ENCODE measurements at regions not wholly inside any gene's neighbourhood (a gene's known extent, or its start where the extent isn't known, plus 50 kb on each side); places are given as distances from the start of the nearest gene placed in this dataset.
"Not testable (repeated sequence)": the region's sequence is repeated elsewhere in the genome, so short reads cannot be mapped to it uniquely, and the experiment has no call there.

DNA sequence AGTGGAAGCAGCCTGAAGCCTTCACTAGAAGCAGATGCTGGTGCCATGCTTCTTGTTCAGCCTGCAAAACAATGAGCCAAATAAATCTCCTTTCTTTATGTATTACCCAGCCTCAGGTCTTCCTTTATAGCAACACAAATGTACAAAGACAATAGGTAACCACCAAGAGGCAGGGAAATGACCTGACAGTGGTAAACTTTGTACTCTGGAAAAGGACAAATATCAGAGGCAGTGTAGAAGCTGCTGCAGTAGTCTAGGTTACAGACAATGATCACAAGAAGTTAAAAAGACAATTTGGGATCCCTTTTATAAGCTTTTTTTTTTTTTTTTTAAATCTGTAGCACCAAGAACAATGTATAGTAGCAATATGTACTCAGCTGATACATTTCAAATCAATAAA, 76.7 kb upstream of the POMZP3 start:
- H3K4me1 ChIP-seq (ENCODE audit: control insufficient read depth in 2 of 2, insufficient read depth in 2 of 2, low read length in 2 of 2); H3K27me3 ChIP-seq (ENCODE audit: control insufficient read depth in 2 of 2, insufficient read depth in 2 of 2, low read length in 2 of 2); ATAC-seq; H3K27ac ChIP-seq (ENCODE audit: low read depth, low read length); H3K4me3 ChIP-seq (ENCODE audit: low read length); H3K4me1 Mint-ChIP-seq; DNase-seq; H3K9me3 ChIP-seq (ENCODE audit: control insufficient read depth in 2 of 3, low read length in 3 of 3); H3K9me3 Mint-ChIP-seq; intact Hi-C loops (cut with micrococcal nuclease); CTCF ChIA-PET; POLR2A ChIA-PET; H3K36me3 ChIP-seq (ENCODE audit: control insufficient read depth in 2 of 3, insufficient read depth in 3 of 3, low read length in 3 of 3); H3K27ac Mint-ChIP-seq; H3K4me3 Mint-ChIP-seq; H3K36me3 Mint-ChIP-seq: not testable (repeated sequence)
- H3K27me3 Mint-ChIP-seq, result peaks cover 0 to 10% (median 6%) of the 10 kb centered on the region in 5 donors

DNA sequence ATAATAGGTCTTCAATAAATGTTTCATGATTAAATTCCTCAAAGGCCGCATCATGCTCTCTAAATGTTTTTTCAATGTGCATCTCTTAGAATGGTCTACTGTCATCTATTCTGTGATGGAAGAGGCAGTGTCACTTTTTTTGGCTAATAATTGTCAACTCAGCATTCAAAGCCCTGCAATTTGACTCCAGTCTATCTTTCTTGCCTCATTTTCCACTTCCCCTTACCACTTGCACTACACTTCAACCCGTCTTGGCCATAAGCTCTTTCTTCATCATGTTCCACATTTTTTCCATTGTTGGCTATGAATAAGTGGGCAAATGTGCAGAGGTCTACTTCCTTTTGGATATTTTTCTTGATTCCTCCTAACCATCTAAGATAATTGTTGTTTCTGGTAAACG, 59.2 kb upstream of the POMZP3 start:
- intact Hi-C loops (cut with micrococcal nuclease), result not testable (repeated sequence)

DNA sequence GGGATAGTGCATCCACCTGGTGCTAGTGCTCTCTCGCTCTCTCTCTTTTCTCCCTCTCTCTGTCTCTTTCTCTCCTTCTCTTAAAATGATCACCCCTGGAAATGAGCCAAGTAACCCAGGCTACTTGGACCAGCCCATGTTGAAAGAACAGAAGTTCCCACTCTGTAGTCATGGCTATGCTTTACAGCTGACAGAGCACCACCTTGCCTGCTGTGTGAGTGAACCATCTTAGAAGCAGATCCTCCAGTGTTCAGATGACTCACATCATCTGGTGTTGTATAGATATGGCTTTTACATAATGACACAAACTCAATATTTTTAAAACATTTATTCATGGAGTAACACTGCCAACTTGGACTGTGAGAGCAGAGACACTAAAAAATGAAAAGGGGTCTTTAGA, 57.7 kb upstream of the POMZP3 start:
- H3K27me3 Mint-ChIP-seq, result peaks cover 0 to 26% (median 6%) of the 10 kb centered on the region in 5 donors
- CTCF ChIA-PET; H3K27ac Mint-ChIP-seq; H3K4me1 ChIP-seq (ENCODE audit: control insufficient read depth in 2 of 2, insufficient read depth in 2 of 2, low read length in 2 of 2); H3K36me3 ChIP-seq (ENCODE audit: control insufficient read depth in 2 of 3, insufficient read depth in 3 of 3, low read length in 3 of 3); H3K4me3 Mint-ChIP-seq; intact Hi-C loops (cut with micrococcal nuclease); H3K9me3 Mint-ChIP-seq; H3K27me3 ChIP-seq (ENCODE audit: control insufficient read depth in 2 of 2, insufficient read depth in 2 of 2, low read length in 2 of 2); H3K27ac ChIP-seq (ENCODE audit: low read depth, low read length); H3K4me1 Mint-ChIP-seq; H3K36me3 Mint-ChIP-seq; H3K9me3 ChIP-seq (ENCODE audit: control insufficient read depth in 2 of 3, low read length in 3 of 3); DNase-seq; ATAC-seq; H3K4me3 ChIP-seq (ENCODE audit: low read length); POLR2A ChIA-PET: not testable (repeated sequence)

More for the DNA sequence above, 59.2 kb upstream of the POMZP3 start:
- CTCF ChIA-PET; H3K4me3 Mint-ChIP-seq; POLR2A ChIA-PET; H3K36me3 Mint-ChIP-seq; H3K36me3 ChIP-seq (ENCODE audit: control insufficient read depth in 2 of 3, insufficient read depth in 3 of 3, low read length in 3 of 3); DNase-seq; ATAC-seq; H3K27me3 ChIP-seq (ENCODE audit: control insufficient read depth in 2 of 2, insufficient read depth in 2 of 2, low read length in 2 of 2); H3K9me3 Mint-ChIP-seq; H3K27ac Mint-ChIP-seq; H3K27ac ChIP-seq (ENCODE audit: low read depth, low read length); H3K4me1 ChIP-seq (ENCODE audit: control insufficient read depth in 2 of 2, insufficient read depth in 2 of 2, low read length in 2 of 2); H3K9me3 ChIP-seq (ENCODE audit: control insufficient read depth in 2 of 3, low read length in 3 of 3); H3K4me1 Mint-ChIP-seq; H3K4me3 ChIP-seq (ENCODE audit: low read length): not testable (repeated sequence)
- peaks cover 0 to 19% (median 0%) of the 10 kb centered on the region in 5 donors for H3K27me3 Mint-ChIP-seq

DNA sequence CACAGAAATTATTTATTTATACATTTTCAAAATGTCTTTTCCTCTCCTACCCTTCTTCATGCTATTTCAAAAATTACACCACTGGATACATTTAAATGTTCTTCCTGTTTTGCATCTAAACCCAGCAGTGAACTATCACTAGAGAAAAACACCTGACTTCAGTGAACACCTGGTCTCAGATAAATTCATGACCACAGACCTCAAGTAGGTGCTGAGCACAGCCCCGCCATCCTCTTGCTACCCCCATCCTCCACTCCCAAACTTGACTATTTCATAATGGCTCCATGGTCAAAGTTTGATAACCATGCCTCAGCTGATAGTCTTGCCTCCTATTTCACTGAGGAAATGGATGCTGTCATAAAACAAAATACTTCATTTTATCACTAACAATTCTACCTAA, 56.6 kb upstream of the POMZP3 start:
- H3K4me3 ChIP-seq (ENCODE audit: low read length); H3K36me3 Mint-ChIP-seq; intact Hi-C loops (cut with micrococcal nuclease); H3K9me3 ChIP-seq (ENCODE audit: control insufficient read depth in 2 of 3, low read length in 3 of 3); H3K27ac ChIP-seq (ENCODE audit: low read depth, low read length); ATAC-seq; H3K4me1 Mint-ChIP-seq; POLR2A ChIA-PET; H3K27ac Mint-ChIP-seq; DNase-seq; H3K36me3 ChIP-seq (ENCODE audit: control insufficient read depth in 2 of 3, insufficient read depth in 3 of 3, low read length in 3 of 3); H3K9me3 Mint-ChIP-seq; CTCF ChIA-PET; H3K27me3 ChIP-seq (ENCODE audit: control insufficient read depth in 2 of 2, insufficient read depth in 2 of 2, low read length in 2 of 2); H3K4me1 ChIP-seq (ENCODE audit: control insufficient read depth in 2 of 2, insufficient read depth in 2 of 2, low read length in 2 of 2); H3K4me3 Mint-ChIP-seq: not testable (repeated sequence)
- H3K27me3 Mint-ChIP-seq, result peaks cover 0 to 32% (median 9%) of the 10 kb centered on the region in 5 donors

DNA sequence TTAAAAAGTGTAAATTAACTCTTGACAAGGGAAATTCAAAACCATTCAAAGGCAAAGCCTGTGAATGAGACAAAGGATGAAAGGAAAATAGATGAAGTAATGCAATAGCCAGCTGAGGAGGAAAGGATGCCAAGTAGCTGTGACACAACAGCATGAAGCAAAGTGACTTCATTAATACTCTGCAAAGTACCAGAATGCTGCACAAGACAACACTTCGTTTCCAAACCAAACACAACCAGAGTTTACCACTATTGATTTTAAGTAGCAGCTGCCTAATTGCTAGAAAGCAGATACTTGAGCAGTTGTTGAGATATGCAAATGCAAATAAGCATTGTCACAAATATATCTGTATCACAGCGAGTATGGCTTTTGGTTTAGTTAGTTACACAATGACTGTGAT, 54.7 kb upstream of the POMZP3 start:
- H3K4me1 ChIP-seq (ENCODE audit: control insufficient read depth in 2 of 2, insufficient read depth in 2 of 2, low read length in 2 of 2); H3K27me3 ChIP-seq (ENCODE audit: control insufficient read depth in 2 of 2, insufficient read depth in 2 of 2, low read length in 2 of 2); H3K27ac ChIP-seq (ENCODE audit: low read depth, low read length); H3K36me3 ChIP-seq (ENCODE audit: control insufficient read depth in 2 of 3, insufficient read depth in 3 of 3, low read length in 3 of 3); H3K9me3 Mint-ChIP-seq; H3K27ac Mint-ChIP-seq; intact Hi-C loops (cut with micrococcal nuclease); H3K9me3 ChIP-seq (ENCODE audit: control insufficient read depth in 2 of 3, low read length in 3 of 3); DNase-seq; H3K4me3 ChIP-seq (ENCODE audit: low read length); POLR2A ChIA-PET; H3K4me1 Mint-ChIP-seq; H3K4me3 Mint-ChIP-seq; CTCF ChIA-PET; ATAC-seq; H3K36me3 Mint-ChIP-seq: not testable (repeated sequence)
- peaks cover 12 to 34% (median 24%) of the 10 kb centered on the region in 5 donors for H3K27me3 Mint-ChIP-seq

DNA sequence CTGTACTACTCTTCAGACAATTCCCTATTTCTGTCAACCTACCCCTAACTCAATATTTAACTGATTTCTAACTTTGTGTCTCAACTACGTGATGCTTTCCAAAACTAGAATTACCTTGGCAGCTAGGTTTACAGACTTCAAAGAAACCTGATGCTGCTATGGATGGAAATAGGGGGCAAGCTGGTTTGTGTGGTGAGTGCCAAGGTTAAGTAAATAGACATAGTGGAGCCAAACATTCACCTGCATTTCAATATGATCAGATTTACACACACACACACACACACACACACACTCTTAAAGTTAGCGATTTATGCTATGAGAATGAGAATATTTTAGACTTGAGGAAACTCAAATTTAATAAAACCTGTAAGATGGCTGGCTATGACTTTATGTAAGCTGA, 52.1 kb upstream of the POMZP3 start:
- peaks cover 12 to 38% (median 24%) of the 10 kb centered on the region in 5 donors for H3K27me3 Mint-ChIP-seq
- H3K4me1 ChIP-seq (ENCODE audit: control insufficient read depth in 2 of 2, insufficient read depth in 2 of 2, low read length in 2 of 2); ATAC-seq; intact Hi-C loops (cut with micrococcal nuclease); H3K4me3 Mint-ChIP-seq; H3K36me3 ChIP-seq (ENCODE audit: control insufficient read depth in 2 of 3, insufficient read depth in 3 of 3, low read length in 3 of 3); H3K27ac ChIP-seq (ENCODE audit: low read depth, low read length); CTCF ChIA-PET; H3K9me3 ChIP-seq (ENCODE audit: control insufficient read depth in 2 of 3, low read length in 3 of 3); H3K4me3 ChIP-seq (ENCODE audit: low read length); H3K27ac Mint-ChIP-seq; H3K9me3 Mint-ChIP-seq; DNase-seq; H3K27me3 ChIP-seq (ENCODE audit: control insufficient read depth in 2 of 2, insufficient read depth in 2 of 2, low read length in 2 of 2); H3K4me1 Mint-ChIP-seq; POLR2A ChIA-PET; H3K36me3 Mint-ChIP-seq: not testable (repeated sequence)

DNA sequence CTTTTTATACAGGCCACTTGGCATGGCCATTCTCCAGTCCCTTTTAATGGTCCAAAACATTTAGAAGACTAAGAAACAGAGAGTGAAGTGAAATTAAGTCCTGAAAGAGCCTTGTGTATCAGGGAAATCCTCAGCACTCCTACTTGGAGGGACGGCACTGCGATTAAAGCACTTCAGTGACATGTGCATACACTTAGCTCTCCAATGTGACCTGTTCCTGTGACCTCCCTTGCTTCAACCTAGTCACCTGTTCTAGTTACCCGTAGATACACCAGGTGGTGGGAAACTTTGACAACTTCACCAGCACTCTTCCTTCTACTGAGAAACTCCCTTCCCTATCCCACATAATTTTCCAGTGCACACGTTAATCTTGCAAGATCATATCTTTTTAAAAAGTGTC, 51.4 kb upstream of the POMZP3 start:
- H3K9me3 ChIP-seq (ENCODE audit: control insufficient read depth in 2 of 3, low read length in 3 of 3); H3K27me3 ChIP-seq (ENCODE audit: control insufficient read depth in 2 of 2, insufficient read depth in 2 of 2, low read length in 2 of 2); ATAC-seq; H3K4me1 Mint-ChIP-seq; H3K9me3 Mint-ChIP-seq; H3K4me1 ChIP-seq (ENCODE audit: control insufficient read depth in 2 of 2, insufficient read depth in 2 of 2, low read length in 2 of 2); POLR2A ChIA-PET; H3K27ac Mint-ChIP-seq; H3K27ac ChIP-seq (ENCODE audit: low read depth, low read length); CTCF ChIA-PET; DNase-seq; H3K36me3 Mint-ChIP-seq; H3K4me3 Mint-ChIP-seq; H3K36me3 ChIP-seq (ENCODE audit: control insufficient read depth in 2 of 3, insufficient read depth in 3 of 3, low read length in 3 of 3); intact Hi-C loops (cut with micrococcal nuclease); H3K4me3 ChIP-seq (ENCODE audit: low read length): not testable (repeated sequence)
- peaks cover 12 to 38% (median 23%) of the 10 kb centered on the region in 5 donors for H3K27me3 Mint-ChIP-seq

Data from naive thymus-derived CD4-positive, alpha-beta T cell (primary cell).